AML-193 (cell line): ENCODE measurements at regions not wholly inside any gene's neighbourhood (a gene's known extent, or its start where the extent isn't known, plus 50 kb on each side); places are given as distances from the start of the nearest gene placed in this dataset.
A peak's percentile ranks its signal among the peaks of the same experiment; 100 is the strongest.

ENCODE experiments used
- DNase-seq, 2 experiments: peaks; one replicate each; lab custom pipeline; 2025; lab: John Stamatoyannopoulos, UW

DNA sequence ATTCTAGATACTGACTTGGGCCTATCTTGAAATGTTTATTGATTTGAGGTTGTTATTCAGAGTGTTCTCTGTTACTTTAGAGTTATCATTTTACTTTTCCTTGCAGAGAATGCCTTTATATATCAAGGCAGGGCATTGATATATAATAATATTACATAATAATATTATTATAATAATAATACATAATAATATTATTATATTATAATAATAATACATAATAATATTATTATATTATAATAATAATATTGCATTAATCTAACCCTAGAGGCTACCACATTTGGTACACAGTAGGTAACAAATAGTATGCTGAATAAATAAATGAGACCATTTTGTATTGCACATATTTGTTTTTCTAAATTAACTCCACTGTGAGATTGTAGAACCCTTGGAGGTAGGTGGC, 216.3 kb downstream of the EFHB start:
- DNase-seq = no peak

DNA sequence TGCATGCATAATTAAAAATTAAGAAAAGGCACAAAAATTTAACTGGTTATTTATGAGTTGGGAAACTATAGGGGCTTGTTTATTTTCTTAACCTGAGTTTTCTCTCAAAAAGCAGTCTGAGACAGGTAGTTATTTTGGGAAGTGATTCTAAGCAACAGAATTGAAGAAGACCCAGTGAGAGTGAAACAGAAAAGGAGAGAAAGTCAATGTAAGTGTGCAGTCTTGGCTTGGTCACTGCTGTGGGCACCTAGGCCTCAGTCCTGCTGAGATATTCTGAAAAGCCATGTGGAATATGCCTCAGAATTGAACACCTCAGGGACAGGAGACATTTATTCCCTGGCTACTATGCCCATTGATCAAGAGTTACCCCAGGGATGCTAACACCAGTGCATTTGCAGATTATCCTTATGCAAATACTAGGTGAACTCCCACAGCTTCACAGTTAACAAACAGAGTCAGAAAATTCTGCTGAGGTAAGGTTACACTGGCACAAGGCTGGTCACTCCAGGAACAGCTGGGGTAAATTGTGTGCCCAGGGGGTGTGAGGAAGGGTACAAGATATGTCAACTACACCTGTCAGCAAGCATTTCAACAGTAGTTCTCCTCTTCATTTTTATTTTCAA, 222.7 kb downstream of the EFHB start:
- DNase-seq = no peak

DNA sequence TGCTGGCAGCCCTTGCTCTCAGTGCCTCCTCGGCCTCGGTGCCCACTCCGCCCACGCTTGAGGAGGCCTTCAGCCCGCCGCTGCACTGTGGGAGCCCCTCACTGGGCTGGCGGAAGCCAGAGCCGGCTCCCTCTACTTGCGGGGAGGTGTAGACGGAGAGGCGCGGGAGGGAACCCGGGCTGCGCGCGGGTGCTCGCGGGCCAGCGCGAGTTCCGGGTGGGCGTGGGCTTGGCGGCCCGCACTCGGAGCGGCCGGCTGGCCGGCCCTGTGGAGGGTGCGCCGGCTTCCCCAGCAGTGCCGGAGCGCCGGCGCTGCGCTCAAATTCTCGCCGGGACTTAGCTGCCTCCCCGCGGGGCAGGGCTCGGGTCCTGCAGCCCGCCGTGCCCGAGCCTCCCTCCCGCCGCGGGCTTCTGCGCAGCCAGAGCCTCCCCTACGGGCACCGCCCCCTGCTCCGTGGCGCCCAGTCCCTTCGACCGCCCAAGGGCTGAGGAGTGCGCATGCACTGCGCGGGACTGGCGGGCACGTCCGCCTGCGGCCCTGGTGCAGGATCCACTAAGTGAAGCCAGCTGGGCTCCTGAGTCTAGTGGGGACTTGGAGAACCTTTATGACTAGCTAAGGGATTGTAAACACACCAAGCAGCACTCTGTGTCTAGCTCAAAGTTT, 231.5 kb downstream of the EFHB start:
- DNase-seq = no peak

GRCh38 chr3:19688767-19689166, 245.2 kb downstream of the EFHB start:
- DNase-seq = peak in 1 of 2 experiments; percentile 0

- DNase-seq = no peak
Measured at GRCh38 chr3:19668163-19668562, 265.9 kb downstream of the EFHB start.

DNA sequence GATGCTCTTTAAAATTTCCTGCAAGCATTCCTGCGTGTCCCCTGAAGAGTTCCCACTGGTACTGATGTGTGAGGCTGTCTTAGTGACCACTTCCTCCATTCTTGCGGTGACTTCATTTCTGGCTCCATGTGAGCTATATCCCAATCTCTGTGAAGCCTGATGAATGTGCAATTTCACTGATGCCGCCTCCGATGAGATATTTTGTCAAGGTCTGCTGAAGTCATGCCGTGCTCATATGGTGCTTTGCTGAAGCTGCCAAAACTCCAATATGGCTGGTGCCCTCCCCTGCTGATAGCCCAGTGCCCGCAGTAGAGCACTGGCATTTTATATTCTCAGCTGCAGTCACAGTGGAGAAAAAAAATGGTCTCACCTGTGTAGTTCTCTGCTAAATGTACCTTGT, 271.5 kb downstream of the EFHB start:
- no peak for DNase-seq

DNA sequence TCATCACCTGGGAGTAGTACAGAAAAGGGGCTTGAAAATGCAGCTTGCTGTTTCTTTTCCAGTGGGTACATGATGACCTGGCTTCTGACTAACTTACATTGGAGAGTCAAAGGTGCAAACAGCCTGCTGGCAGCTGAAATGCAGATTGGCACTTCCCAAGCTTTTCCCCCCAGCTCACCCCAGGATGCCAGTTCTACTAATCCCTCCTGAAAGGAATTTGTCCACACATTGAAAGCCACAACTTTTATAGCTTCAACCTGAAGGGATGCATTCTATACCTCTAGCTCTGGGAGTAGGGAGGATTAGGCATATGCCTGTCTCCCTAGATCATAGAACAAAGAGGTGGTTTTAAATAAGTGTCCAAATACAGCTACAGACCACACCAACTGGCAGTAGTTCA, 281.7 kb downstream of the EFHB start:
- no peak for DNase-seq

- no peak for DNase-seq
Measured at GRCh38 chr3:19645093-19645492, 288.9 kb downstream of the EFHB start.

DNA sequence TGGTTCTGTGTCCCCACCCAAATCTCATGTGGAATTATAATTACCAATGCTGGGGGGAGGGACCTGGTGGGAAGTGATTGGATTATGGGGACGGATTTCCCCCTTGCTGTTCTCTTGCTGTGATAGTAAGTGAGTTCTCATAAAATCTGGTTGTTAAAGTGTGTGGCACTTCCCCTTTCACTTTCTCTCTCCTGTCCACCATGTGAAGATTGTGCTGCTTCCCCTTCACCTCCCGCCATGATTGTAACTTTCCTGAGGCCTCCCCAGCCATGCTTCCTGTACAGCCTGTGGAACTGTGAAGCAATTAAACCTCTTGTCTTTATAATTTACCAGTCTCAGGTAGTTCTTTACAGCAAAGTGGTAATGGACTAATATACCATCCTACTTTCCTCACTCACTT, 289.6 kb downstream of the EFHB start:
- DNase-seq = no peak

GRCh38 chr3:19641408-19641807, 292.6 kb downstream of the EFHB start:
- DNase-seq = no peak

DNA sequence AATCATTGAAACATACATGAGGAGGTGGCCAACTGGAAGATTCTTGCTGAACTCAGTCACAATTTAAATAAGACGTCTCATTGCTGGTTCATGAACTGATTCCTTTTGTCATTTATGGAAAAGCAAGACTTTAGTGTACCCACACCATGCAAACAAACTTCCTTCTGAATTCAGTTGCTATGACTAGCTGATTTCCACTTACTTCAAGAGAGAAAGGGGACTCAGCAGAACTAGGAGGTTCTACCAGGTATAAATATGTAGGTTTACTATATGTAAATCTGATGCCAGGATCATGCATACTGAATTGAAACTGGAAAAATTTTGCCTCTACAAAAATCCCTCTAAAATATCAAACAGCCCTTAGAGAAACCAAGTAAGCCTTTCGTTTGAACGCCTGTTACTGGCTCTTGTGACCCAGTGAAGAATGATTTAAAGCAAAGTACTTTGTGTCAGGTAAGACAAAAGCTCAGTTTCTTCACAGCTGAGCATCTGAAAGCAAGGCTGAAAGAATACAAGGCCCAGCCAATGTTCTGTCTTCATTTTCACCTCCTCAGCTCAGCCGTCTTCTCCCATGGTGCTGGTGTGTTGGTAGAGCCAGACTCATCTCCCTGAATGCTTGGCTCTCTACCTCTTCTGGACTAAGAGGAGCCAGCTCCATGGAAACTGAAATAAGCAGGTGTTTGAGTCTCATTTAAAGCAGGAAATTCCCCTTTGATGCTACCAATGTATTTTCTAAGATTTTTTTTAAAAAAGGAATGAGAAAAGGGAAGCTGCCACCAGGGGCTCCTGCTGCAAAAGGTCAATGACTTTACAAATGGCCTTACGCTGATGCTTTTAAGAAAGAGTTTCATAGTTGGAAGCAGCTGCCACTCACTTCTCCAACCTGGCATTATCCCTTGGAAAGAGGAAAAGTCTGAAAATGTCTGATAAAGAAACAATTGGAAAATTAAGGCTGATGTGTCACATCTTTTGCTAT, 301.6 kb downstream of the EFHB start:
- no peak for DNase-seq

DNA sequence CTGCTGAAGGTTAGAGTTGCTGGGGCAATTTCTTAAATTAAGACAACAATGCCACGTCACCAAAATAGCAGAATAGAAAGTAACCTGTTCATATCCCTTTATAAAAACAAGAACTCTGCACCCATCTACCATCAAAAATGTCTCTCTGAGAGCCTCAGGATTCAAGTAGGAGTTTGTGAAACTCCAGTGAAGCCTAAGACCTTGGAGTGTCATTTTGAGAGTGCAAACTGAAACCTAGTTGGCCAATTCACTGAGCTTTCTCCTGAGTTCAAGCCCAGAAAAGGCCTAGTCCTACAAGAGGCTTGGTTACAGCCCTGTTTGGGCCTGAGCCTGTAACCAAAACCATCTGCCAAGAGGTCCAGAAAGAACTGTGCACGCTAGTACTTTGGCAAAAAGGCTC, 335.1 kb downstream of the EFHB start:
- no peak for DNase-seq

DNA sequence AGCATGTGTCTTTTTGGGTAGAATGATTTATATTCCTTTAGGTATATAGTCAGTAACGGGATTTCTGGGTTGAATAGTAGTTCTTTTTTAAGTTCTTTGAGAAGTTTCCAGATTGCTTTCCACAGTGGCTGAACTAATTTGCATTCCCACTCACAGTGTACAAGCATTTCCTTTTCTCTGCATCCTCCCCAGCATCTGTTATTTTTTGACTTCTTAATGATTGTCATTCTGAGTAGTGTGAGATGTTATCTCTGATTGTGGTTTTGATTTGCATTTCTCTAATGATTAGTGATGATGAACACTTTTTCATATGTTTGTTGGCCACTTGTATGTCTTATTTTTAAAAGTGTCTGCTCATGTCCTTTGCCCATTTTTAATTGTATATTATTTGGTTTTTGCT, 337.6 kb downstream of the EFHB start:
- no peak for DNase-seq

DNA sequence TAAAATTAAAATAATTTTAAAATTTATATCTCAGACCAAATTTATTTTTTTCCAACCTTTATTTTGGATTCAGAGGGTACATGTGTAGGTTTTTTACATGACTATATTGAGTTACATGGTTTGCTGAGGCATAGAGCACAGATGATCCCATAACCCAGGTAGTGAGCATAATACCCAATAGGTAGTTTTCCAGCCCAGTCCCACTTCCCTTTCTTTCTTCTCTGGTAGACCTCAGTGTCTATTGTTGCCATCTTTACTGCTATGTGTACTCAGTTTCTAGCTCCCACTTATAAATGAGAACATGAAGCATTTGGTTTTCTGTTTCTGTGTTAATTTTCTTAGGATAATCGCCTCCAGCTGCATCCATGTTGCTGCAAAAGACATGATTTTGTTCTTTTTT, 338.1 kb downstream of the EFHB start:
- DNase-seq = no peak
